DOHH2 (cell line): ENCODE measurements at regions not wholly inside any gene's neighbourhood (a gene's known extent, or its start where the extent isn't known, plus 50 kb on each side); places are given as distances from the start of the nearest gene placed in this dataset.
"Not testable (repeated sequence)": the region's sequence is repeated elsewhere in the genome, so short reads cannot be mapped to it uniquely, and the experiment has no call there.

Source experiments
- H3F3A ChIP-seq: fragments of 200-600 bp; sonication (generic), shearing (Covaris generic); 2 replicates; pipeline ENCODE4 v1.6.0; 2016; ENCODE audit warnings: antibody characterized with exemption, mild to moderate bottlenecking; ENCODE audit not compliant: control insufficient read depth, insufficient read depth
- H3K27ac ChIP-seq: fragments of 200-600 bp; sonication (generic); 2 replicates; pipeline ENCODE4 v1.5.1; 2014; ENCODE audit warnings: low read depth, mild to moderate bottlenecking, low read length, moderate library complexity
- H3K27me3 ChIP-seq: fragments of 200-600 bp; sonication (generic); 2 replicates; pipeline ENCODE4 v1.6.1; 2014; ENCODE audit warnings: mild to moderate bottlenecking, low read length, mixed read lengths; ENCODE audit not compliant: control insufficient read depth
- H3K36me3 ChIP-seq: fragments of 200-600 bp; sonication (generic); 2 replicates; pipeline ENCODE4 v1.6.1; 2014; ENCODE audit warnings: mild to moderate bottlenecking, low read length, moderate library complexity, mixed read lengths; ENCODE audit not compliant: control insufficient read depth
- H3K4me1 ChIP-seq: fragments of 200-600 bp; sonication (generic); 2 replicates; pipeline ENCODE4 v1.6.1; 2014; ENCODE audit warnings: mild to moderate bottlenecking, low read length, mixed read lengths; ENCODE audit not compliant: control insufficient read depth
- H3K4me2 ChIP-seq: fragments of 200-600 bp; sonication (generic); 2 replicates; pipeline ENCODE4 v1.6.0; 2014; ENCODE audit warnings: mild to moderate bottlenecking, low read length, moderate library complexity
- H3K4me3 ChIP-seq: fragments of 200-600 bp; sonication (generic); 2 replicates; pipeline ENCODE4 v1.5.1; 2014; ENCODE audit warnings: mild to moderate bottlenecking, low read length, mixed read lengths
- H3K79me2 ChIP-seq: fragments of 200-600 bp; sonication (generic); 2 replicates; pipeline ENCODE4 v1.6.1; 2014; ENCODE audit warnings: mild to moderate bottlenecking, low read length, mixed read lengths; ENCODE audit not compliant: control insufficient read depth
- H3K9me2 ChIP-seq: fragments of 200-600 bp; sonication (generic); replicated peaks from 2 replicates; pipeline ENCODE4 v1.6.1; 2014; ENCODE audit warnings: mild to moderate bottlenecking, low read length, mixed read lengths; ENCODE audit not compliant: control insufficient read depth
- H3K9me3 ChIP-seq: fragments of 200-600 bp; sonication (generic); 2 replicates; pipeline ENCODE4 v1.6.1; 2014; ENCODE audit warnings: antibody characterized with exemption, low read length, mixed read lengths; ENCODE audit not compliant: control insufficient read depth, insufficient read depth
- H4K20me1 ChIP-seq: fragments of 200-600 bp; sonication (generic); 2 replicates; pipeline ENCODE4 v1.6.0; 2014; ENCODE audit warnings: low read depth, mild to moderate bottlenecking, antibody characterized with exemption, low read length, moderate library complexity; ENCODE audit not compliant: control insufficient read depth, insufficient read depth
- CTCF ChIP-seq: fragments of 200-600 bp; sonication (generic); IDR thresholded peaks from one replicate; pipeline ENCODE4 v1.5.1; 2014; ENCODE audit warnings: antibody characterized with exemption, mild to moderate bottlenecking, low read depth, low read length; ENCODE audit not compliant: poor library complexity, severe bottlenecking
- EZH2phosphoT487 ChIP-seq: fragments of 200-600 bp; sonication (generic); IDR thresholded peaks from 2 replicates; pipeline ENCODE4 v1.6.1; 2017; ENCODE audit warnings: borderline replicate concordance, mild to moderate bottlenecking, antibody characterized with exemption, low read length, moderate library complexity, mixed read lengths

- Histone ChIP-seq H3K27ac (no peak overlapping the region), H3K36me3 (no peaks in the 10 kb centered on the region), H3K79me2 (no peaks in the 10 kb centered on the region), H3K4me1 (no peaks in the 10 kb centered on the region), H3K9me2 (no peaks in the 10 kb centered on the region; the same call in 1 of the 2 replicates), H3K9me3 (no peaks in the 10 kb centered on the region), H4K20me1 (no peaks in the 10 kb centered on the region), H3K4me3 (no peak overlapping the region), H3K4me2 (no peak overlapping the region), H3F3A (no peaks in the 10 kb centered on the region), H3K27me3 (no peaks in the 10 kb centered on the region)
- TF ChIP-seq EZH2phosphoT487: no peak
- TF ChIP-seq CTCF: no peak
Observed at GRCh38 chr6:77094821-77095220, 368.5 kb downstream of the HTR1B start.

- no peaks in the 10 kb centered on the region for H3F3A ChIP-seq
- no peaks in the 10 kb centered on the region for H4K20me1 ChIP-seq
- H3K4me2 ChIP-seq: no peak overlapping the region
- no peaks in the 10 kb centered on the region for H3K4me1 ChIP-seq
- H3K9me2 ChIP-seq: no peaks in the 10 kb centered on the region; the same call in 1 of the 2 replicates
- no peak for TF ChIP-seq EZH2phosphoT487
- TF ChIP-seq CTCF: no peak
- no peaks in the 10 kb centered on the region for H3K27me3 ChIP-seq
- no peaks in the 10 kb centered on the region for H3K9me3 ChIP-seq
- no peak overlapping the region for H3K27ac ChIP-seq
- no peaks in the 10 kb centered on the region for H3K79me2 ChIP-seq
- no peaks in the 10 kb centered on the region for H3K36me3 ChIP-seq
- H3K4me3 ChIP-seq: no peak overlapping the region
Observed at GRCh38 chr6:77092971-77093370, 370.3 kb downstream of the HTR1B start.

GRCh38 chr6:77089776-77090175 is 373.5 kb downstream of the HTR1B start:
- no peaks in the 10 kb centered on the region for H4K20me1 ChIP-seq
- no peaks in the 10 kb centered on the region for H3F3A ChIP-seq

GRCh38 chr6:77087794-77088318 is 375.4 kb downstream of the HTR1B start:
- H3K9me2 ChIP-seq, H3K9me3 ChIP-seq, H4K20me1 ChIP-seq, H3F3A ChIP-seq, H3K36me3 ChIP-seq, H3K4me1 ChIP-seq, H3K27me3 ChIP-seq, H3K4me3 ChIP-seq, H3K4me2 ChIP-seq, H3K27ac ChIP-seq, H3K79me2 ChIP-seq: not testable (repeated sequence)

More at GRCh38 chr6:77089776-77090175, 373.5 kb downstream of the HTR1B start:
- H3K4me1 ChIP-seq: no peaks in the 10 kb centered on the region
- no peak overlapping the region for H3K4me2 ChIP-seq
- TF ChIP-seq CTCF: no peak
- no peak for TF ChIP-seq EZH2phosphoT487
- H3K9me2 ChIP-seq: no peaks in the 10 kb centered on the region
- H3K79me2 ChIP-seq: no peaks in the 10 kb centered on the region
- no peaks in the 10 kb centered on the region for H3K36me3 ChIP-seq
- H3K4me3 ChIP-seq: no peak overlapping the region
- no peaks in the 10 kb centered on the region for H3K27me3 ChIP-seq
- H3K9me3 ChIP-seq: no peaks in the 10 kb centered on the region
- no peak overlapping the region for H3K27ac ChIP-seq
